ENCODE measurements at regions not wholly inside any gene's neighbourhood (a gene's known extent, or its start where the extent isn't known, plus 50 kb on each side); places are given as distances from the start of the nearest gene placed in this dataset.

DNA sequence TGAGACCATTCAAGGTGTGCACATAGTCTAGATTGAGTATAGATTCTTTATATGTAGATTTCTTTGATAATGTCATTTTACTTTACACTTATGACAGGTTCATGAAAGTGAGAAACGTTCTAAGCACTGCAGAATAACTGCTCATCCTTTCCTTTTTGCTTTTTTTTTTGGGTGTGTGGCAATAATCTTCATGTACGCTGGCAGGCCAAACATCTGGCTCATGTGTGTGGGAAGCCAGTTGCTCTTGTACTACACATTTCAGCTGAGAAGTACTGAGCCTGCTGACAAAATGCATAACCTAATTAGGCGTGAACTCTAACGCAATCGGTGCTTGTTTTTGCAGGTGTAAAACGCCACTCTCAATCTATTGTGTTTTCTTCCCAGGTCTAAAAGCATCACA, 350.8 kb upstream of the KAZN start (continued):
- no peak for TF ChIP-seq ESRRA (CRISPR knock-in tag; IDR thresholded peaks at IDR 0.05; ENCODE audit: low read depth)
- no peak for TF ChIP-seq ZNF256 (CRISPR knock-in tag; conservative IDR thresholded peaks at IDR 0.05)
- no peak for TF ChIP-seq SMARCC2 (IDR thresholded peaks at IDR 0.05)
- TF ChIP-seq, protein P1, sequence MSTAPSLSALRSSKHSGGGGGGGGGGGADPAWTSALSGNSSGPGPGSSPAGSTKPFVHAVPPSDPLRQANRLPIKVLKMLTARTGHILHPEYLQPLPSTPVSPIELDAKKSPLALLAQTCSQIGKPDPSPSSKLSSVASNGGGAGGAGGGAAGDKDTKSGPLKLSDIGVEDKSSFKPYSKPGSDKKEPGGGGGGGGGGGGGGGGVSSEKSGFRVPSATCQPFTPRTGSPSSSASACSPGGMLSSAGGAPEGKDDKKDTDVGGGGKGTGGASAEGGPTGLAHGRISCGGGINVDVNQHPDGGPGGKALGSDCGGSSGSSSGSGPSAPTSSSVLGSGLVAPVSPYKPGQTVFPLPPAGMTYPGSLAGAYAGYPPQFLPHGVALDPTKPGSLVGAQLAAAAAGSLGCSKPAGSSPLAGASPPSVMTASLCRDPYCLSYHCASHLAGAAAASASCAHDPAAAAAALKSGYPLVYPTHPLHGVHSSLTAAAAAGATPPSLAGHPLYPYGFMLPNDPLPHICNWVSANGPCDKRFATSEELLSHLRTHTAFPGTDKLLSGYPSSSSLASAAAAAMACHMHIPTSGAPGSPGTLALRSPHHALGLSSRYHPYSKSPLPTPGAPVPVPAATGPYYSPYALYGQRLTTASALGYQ (CRISPR knock-in tag; IDR thresholded peaks at IDR 0.05): no peak

DNA sequence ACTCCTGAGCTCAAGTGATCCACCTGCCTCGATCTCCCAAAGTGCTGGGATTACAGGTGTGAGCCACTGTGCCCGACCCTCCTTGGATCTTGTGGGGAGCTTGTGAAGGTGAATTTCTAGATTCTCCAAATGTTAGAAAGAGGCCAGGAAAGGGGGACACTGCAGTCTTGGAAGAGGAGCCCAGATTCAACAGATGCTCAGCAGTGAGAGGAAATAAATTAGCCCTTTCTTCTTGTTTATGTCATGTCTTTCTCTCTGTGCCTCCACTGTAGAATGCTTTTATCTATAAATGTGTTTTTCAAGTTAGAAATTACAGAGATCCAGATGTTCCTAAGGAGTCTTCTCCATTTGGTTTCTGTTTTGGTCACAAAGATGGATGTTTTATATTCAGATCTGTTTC, 346.6 kb upstream of the KAZN start:
- H3K27me3 ChIP-seq (ENCODE audit: control insufficient read depth in 1 of 2, insufficient read depth in 2 of 2, low read length in 2 of 2): no peaks in the 10 kb centered on the region; a peak in 1 of 5 replicates
- H3K9ac ChIP-seq (ENCODE audit: insufficient read depth, low read depth, low read length): no peak overlapping the region
- in situ Hi-C loops (cut with HindIII; ENCODE audit: extremely low pct_ligation_motif_present, low pct_unique_long_range_greater_than_20kb): no loop called here
- POLR2A ChIA-PET: no interaction called here
- H3K36me3 ChIP-seq (replicated peaks in 1 of 2; ENCODE audit: control insufficient read depth in 1 of 2, insufficient read depth in 2 of 2, low read length in 2 of 2): no peaks in the 10 kb centered on the region
- BruUV-seq (replicated peaks): no TSS peak
- FAIRE-seq: no peak
- no peak overlapping the region for H3K27ac ChIP-seq (ENCODE audit: extremely low read length, insufficient read depth, low read length)
- H2AFZ ChIP-seq (ENCODE audit: low read length): no peak overlapping the region
- intact Hi-C loops (cut with micrococcal nuclease; ENCODE audit: unreplicated experiment): no loop called here
- no peak overlapping the region for H3K4me2 ChIP-seq (ENCODE audit: low read depth, low read length)
- ATAC-seq: no peak
- no peak for DNase-seq (ENCODE audit: low spot score)
- H3K9me3 ChIP-seq (ENCODE audit: low read length): no peaks in the 10 kb centered on the region
- no peaks in the 10 kb centered on the region for H3K79me2 ChIP-seq (ENCODE audit: insufficient read depth, low read length)
- TF ChIP-seq ZFP36 (IDR thresholded peaks at IDR 0.05; ENCODE audit: borderline replicate concordance, low read depth, low read length, partially characterized antibody) (no peak), REPIN1 (CRISPR knock-in tag; IDR thresholded peaks at IDR 0.05; ENCODE audit: borderline replicate concordance, low read depth) (no peak), MAFK (conservative IDR thresholded peaks at IDR 0.05 in 1 of 2, IDR thresholded peaks at IDR 0.05 in 1 of 2; ENCODE audit: low read length in 2 of 2) (no peak), NFE2 (CRISPR knock-in tag; IDR thresholded peaks at IDR 0.05) (no peak), FOXC1 (CRISPR knock-in tag; IDR thresholded peaks at IDR 0.05; ENCODE audit: borderline replicate concordance) (no peak), NONO (IDR thresholded peaks at IDR 0.05) (no peak), NONO (CRISPR knock-in tag; conservative IDR thresholded peaks at IDR 0.05) (no peak), ZSCAN31 (CRISPR knock-in tag; IDR thresholded peaks at IDR 0.05; ENCODE audit: low read depth) (no peak), WIZ (CRISPR knock-in tag; IDR thresholded peaks at IDR 0.05) (no peak)
- TF ChIP-seq, protein P2, sequence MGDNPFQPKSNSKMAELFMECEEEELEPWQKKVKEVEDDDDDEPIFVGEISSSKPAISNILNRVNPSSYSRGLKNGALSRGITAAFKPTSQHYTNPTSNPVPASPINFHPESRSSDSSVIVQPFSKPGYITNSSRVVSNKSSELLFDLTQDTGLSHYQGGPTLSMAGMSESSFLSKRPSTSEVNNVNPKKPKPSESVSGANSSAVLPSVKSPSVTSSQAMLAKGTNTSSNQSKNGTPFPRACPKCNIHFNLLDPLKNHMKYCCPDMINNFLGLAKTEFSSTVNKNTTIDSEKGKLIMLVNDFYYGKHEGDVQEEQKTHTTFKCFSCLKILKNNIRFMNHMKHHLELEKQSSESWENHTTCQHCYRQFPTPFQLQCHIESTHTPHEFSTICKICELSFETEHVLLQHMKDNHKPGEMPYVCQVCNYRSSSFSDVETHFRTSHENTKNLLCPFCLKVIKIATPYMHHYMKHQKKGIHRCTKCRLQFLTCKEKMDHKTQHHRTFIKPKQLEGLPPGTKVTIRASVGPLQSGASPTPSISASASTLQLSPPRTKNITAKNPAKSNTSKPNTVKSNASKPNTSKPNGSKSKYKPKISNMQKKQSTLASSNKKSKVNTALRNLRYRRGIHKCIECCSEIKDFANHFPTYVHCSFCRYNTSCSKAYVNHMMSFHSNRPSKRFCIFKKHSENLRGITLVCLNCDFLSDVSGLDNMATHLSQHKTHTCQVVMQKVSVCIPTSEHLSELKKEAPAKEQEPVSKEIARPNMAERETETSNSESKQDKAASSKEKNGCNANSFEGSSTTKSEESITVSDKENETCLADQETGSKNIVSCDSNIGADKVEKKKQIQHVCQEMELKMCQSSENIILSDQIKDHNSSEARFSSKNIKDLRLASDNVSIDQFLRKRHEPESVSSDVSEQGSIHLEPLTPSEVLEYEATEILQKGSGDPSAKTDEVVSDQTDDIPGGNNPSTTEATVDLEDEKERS (CRISPR knock-in tag; IDR thresholded peaks at IDR 0.05): no peak
- 0% methylated on average over 2 of the region's 2 CpGs for WGBS (ENCODE audit: low lambda C conversion rate)
- no peaks in the 10 kb centered on the region for H4K20me1 ChIP-seq (ENCODE audit: insufficient read depth, low read length)
- H3K4me1 ChIP-seq (ENCODE audit: insufficient read depth, low read length): no peaks in the 10 kb centered on the region
- CTCF ChIA-PET (ENCODE audit: low intra/inter-chr PET ratio, low total read pairs): no interaction called here
- no peak overlapping the region for H3K4me3 ChIP-seq (replicated peaks in 1 of 3; ENCODE audit: insufficient read depth in 1 of 3, low read depth in 2 of 3, low read length in 3 of 3)
